ENCODE measurements at regions not wholly inside any gene's neighbourhood (a gene's known extent, or its start where the extent isn't known, plus 50 kb on each side); places are given as distances from the start of the nearest gene placed in this dataset.

GRCh38 chr22:49396817-49397216, 430.9 kb downstream of the BRD1 start:
- H3K4me1 ChIP-seq (ENCODE audit: insufficient read depth, low read length): no peaks in the 10 kb centered on the region
- no peaks in the 10 kb centered on the region for H4K20me1 ChIP-seq (ENCODE audit: insufficient read depth, low read length)
- H3K36me3 ChIP-seq (replicated peaks in 1 of 2; ENCODE audit: control insufficient read depth in 1 of 2, insufficient read depth in 2 of 2, low read length in 2 of 2): no peaks in the 10 kb centered on the region
- no peaks in the 10 kb centered on the region for H3K9me3 ChIP-seq (ENCODE audit: low read length)
- H3K27me3 ChIP-seq (ENCODE audit: control insufficient read depth in 1 of 2, insufficient read depth in 2 of 2, low read length in 2 of 2): peaks cover 4 to 59% of the 10 kb centered on the region in 2 experiments; a peak in 3 of 5 replicates
- 56% methylated on average over 9 of the region's 11 CpGs for WGBS (ENCODE audit: low lambda C conversion rate)
- in situ Hi-C loops (cut with HindIII; ENCODE audit: extremely low pct_ligation_motif_present, low pct_unique_long_range_greater_than_20kb): no loop called here
- TF ChIP-seq GLI4 (CRISPR knock-in tag; IDR thresholded peaks at IDR 0.05; ENCODE audit: borderline replicate concordance) (no peak), SIX1 (CRISPR knock-in tag; IDR thresholded peaks at IDR 0.05; ENCODE audit: borderline replicate concordance) (no peak), HHEX (CRISPR knock-in tag; IDR thresholded peaks at IDR 0.05) (no peak), ZNF687 (CRISPR knock-in tag; IDR thresholded peaks at IDR 0.05) (no peak), ARHGAP35 (CRISPR knock-in tag; IDR thresholded peaks at IDR 0.05; ENCODE audit: borderline replicate concordance) (no peak), MAFF (IDR thresholded peaks at IDR 0.05; ENCODE audit: low read depth, low read length) (no peak), MEIS1 (CRISPR knock-in tag; IDR thresholded peaks at IDR 0.05; ENCODE audit: borderline replicate concordance) (no peak), SOX5 (CRISPR knock-in tag; IDR thresholded peaks at IDR 0.05; ENCODE audit: borderline replicate concordance) (no peak), ZNF225 (CRISPR knock-in tag; IDR thresholded peaks at IDR 0.05) (no peak), REXO4 (CRISPR knock-in tag; IDR thresholded peaks at IDR 0.05; ENCODE audit: borderline replicate concordance) (no peak)
- ChIA-PET CTCF (ENCODE audit: low intra/inter-chr PET ratio, low total read pairs) (no interaction called here), POLR2A (no interaction called here)
- H3K4me3 ChIP-seq (replicated peaks in 1 of 3; ENCODE audit: insufficient read depth in 1 of 3, low read depth in 2 of 3, low read length in 3 of 3): no peak overlapping the region
- H3K79me2 ChIP-seq (ENCODE audit: insufficient read depth, low read length): no peaks in the 10 kb centered on the region
- ATAC-seq (no peak), DNase-seq (ENCODE audit: low spot score) (no peak), FAIRE-seq (no peak)
- intact Hi-C loops (cut with micrococcal nuclease; ENCODE audit: unreplicated experiment): no loop called here
- no TSS peak for BruUV-seq (replicated peaks)
- H2AFZ ChIP-seq (ENCODE audit: low read length): no peak overlapping the region
- H3K9ac ChIP-seq (ENCODE audit: insufficient read depth, low read depth, low read length): no peak overlapping the region
- H3K4me2 ChIP-seq (ENCODE audit: low read depth, low read length): no peak overlapping the region
- no peak overlapping the region for H3K27ac ChIP-seq (ENCODE audit: extremely low read length, insufficient read depth, low read length)

Data from HepG2 (cell line).